ENCODE measurements at regions not wholly inside any gene's neighbourhood (a gene's known extent, or its start where the extent isn't known, plus 50 kb on each side); places are given as distances from the start of the nearest gene placed in this dataset.

DNA sequence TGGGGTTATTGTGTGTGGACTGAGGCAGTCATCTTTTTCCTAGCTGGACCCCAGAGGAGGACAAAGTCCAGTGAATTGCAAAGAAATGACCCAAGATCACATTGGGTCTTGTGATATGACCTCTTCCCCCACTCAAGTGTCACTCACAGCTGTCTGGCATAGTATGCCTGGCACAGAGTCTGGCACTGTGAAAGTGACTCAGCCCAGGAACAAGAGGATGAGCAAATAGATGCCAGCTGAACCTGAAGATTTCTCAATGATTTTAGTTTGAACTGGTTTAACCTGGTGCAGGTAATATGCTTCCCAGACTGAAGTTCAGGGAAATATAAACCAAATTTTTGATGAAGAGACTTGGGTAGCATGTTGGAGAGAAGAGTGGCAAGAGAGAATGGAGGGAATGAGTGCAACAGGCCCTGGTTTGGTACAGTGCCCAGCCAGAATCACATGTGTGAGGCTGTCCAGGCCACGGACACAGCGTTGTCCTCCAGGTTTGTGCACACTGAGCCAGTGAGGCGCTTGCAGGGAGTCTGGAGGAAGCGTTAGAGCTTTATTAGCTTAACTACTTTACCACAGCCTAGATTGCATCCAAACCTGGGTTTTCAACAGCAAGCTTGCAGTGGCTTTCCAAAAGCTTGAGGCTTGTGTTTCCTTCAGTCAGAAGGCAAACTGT, 332.9 kb downstream of the NUAK1 start:
- no peak for TF ChIP-seq POLR2A (IDR thresholded peaks at IDR 0.05)
- TF ChIP-seq, protein P1, sequence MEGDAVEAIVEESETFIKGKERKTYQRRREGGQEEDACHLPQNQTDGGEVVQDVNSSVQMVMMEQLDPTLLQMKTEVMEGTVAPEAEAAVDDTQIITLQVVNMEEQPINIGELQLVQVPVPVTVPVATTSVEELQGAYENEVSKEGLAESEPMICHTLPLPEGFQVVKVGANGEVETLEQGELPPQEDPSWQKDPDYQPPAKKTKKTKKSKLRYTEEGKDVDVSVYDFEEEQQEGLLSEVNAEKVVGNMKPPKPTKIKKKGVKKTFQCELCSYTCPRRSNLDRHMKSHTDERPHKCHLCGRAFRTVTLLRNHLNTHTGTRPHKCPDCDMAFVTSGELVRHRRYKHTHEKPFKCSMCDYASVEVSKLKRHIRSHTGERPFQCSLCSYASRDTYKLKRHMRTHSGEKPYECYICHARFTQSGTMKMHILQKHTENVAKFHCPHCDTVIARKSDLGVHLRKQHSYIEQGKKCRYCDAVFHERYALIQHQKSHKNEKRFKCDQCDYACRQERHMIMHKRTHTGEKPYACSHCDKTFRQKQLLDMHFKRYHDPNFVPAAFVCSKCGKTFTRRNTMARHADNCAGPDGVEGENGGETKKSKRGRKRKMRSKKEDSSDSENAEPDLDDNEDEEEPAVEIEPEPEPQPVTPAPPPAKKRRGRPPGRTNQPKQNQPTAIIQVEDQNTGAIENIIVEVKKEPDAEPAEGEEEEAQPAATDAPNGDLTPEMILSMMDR (IDR thresholded peaks at IDR 0.05): no peak
- no peak for DNase-seq
- intact Hi-C loops (cut with DNase I; ENCODE audit: low total_unique reads): no loop called here
- Histone ChIP-seq H3K27ac (no peak overlapping the region), H3K4me3 (no peak overlapping the region), H3K9me3 (no peaks in the 10 kb centered on the region), H3K4me1 (no peaks in the 10 kb centered on the region), H3K36me3 (no peaks in the 10 kb centered on the region), H3K27me3 (no peaks in the 10 kb centered on the region)

DNA sequence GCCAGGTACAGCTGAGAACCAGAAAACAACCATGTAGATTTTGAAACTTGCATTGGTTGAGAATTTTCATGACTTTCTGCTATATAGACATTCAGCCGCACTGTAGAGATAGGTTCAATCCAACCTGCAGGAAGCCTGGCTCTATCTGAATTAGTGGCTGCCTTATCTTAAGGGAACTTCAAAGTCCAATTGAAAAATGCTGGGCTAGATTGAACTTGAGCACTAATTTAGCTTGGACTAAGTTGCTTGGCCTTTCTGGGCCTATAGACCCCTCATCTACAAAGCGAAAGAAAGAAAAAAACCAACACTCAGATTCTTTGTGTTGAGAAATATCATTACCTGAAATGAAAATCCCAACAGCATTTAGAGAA, 332.4 kb downstream of the NUAK1 start:
- TF ChIP-seq, protein P1 (IDR thresholded peaks at IDR 0.05): no peak
- TF ChIP-seq POLR2A (IDR thresholded peaks at IDR 0.05): no peak
- no peak for DNase-seq
- Histone ChIP-seq H3K27ac (no peak overlapping the region), H3K9me3 (no peaks in the 10 kb centered on the region), H3K4me1 (no peaks in the 10 kb centered on the region), H3K27me3 (no peaks in the 10 kb centered on the region), H3K4me3 (no peak overlapping the region), H3K36me3 (no peaks in the 10 kb centered on the region)
- intact Hi-C loops (cut with DNase I; ENCODE audit: low total_unique reads): no loop called here

DNA sequence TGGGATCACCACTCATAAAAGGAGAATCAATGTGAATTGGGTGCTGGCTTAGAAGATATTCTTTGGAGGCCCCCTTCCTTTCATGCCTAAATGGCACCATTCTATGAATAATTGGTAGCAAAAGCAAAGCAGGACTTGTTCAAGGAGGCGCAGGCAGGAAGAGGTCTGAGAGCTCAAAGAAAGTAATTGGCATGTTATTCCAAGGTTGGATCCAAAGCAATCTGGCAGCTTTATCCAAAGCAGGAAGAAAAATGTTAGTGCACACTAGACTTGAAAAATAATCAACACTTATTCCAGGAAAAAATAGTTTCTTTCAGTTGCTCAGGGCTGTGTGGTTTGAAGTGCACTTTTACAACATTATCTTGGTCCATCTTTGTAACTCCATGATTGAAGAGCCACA, 326.4 kb downstream of the NUAK1 start:
- H3K4me3 ChIP-seq: no peak overlapping the region
- no peaks in the 10 kb centered on the region for H3K27me3 ChIP-seq
- no peaks in the 10 kb centered on the region for H3K9me3 ChIP-seq
- DNase-seq: no peak
- no peaks in the 10 kb centered on the region for H3K4me1 ChIP-seq
- no peak overlapping the region for H3K27ac ChIP-seq
- intact Hi-C loops (cut with DNase I; ENCODE audit: low total_unique reads): no loop called here
- TF ChIP-seq, protein P1 (IDR thresholded peaks at IDR 0.05): no peak
- no peak for TF ChIP-seq POLR2A (IDR thresholded peaks at IDR 0.05)
- no peaks in the 10 kb centered on the region for H3K36me3 ChIP-seq

DNA sequence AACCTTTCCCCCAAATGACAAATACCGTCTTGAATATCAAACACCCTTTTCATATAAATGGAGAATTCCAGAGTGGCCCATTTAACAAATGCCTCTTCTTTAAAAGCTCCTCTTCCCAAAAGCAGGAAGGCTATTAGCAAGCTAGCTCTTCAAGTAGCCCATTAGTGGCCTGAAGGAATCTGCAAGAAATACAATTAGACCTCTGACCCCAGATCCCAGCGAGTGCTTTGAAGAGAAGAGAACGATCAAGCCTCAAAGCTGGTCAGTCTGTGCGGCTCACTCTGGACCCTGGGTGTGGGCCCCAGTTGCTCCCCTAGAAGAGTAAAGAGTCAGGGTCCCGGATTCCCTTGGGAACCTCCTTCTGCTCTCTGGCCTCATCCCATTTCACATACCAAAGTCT, 325.6 kb downstream of the NUAK1 start:
- intact Hi-C loops (cut with DNase I; ENCODE audit: low total_unique reads): no loop called here
- no peak for TF ChIP-seq POLR2A (IDR thresholded peaks at IDR 0.05)
- TF ChIP-seq, protein P1 (IDR thresholded peaks at IDR 0.05): no peak
- H3K4me3 ChIP-seq: no peak overlapping the region
- no peaks in the 10 kb centered on the region for H3K4me1 ChIP-seq
- no peak for DNase-seq
- no peaks in the 10 kb centered on the region for H3K27me3 ChIP-seq
- H3K36me3 ChIP-seq: no peaks in the 10 kb centered on the region
- H3K9me3 ChIP-seq: no peaks in the 10 kb centered on the region
- H3K27ac ChIP-seq: no peak overlapping the region

DNA sequence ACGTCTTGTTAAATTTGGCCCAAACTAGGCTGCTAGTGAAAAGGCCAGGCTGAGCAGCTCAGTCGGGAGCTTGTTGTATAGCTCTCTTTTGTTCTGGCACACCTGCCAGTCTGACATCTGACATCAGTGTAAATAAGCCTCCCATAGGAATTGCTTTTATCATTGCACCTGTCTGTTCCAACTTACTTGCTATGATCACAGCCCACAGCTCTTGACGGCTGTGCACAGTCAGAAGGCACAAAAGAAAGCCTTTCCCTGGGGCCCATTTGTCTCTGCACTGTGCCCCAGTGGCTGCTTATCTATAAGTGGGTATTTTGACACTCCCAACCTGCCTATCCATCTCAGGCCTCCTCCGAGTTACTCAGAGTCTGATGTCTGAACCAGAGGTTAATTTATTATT, 324.5 kb downstream of the NUAK1 start:
- no peaks in the 10 kb centered on the region for H3K36me3 ChIP-seq
- H3K4me1 ChIP-seq: no peaks in the 10 kb centered on the region
- H3K9me3 ChIP-seq: no peaks in the 10 kb centered on the region
- DNase-seq: no peak
- H3K4me3 ChIP-seq: no peak overlapping the region
- H3K27ac ChIP-seq: no peak overlapping the region
- intact Hi-C loops (cut with DNase I; ENCODE audit: low total_unique reads): no loop called here
- H3K27me3 ChIP-seq: no peaks in the 10 kb centered on the region
- TF ChIP-seq POLR2A (IDR thresholded peaks at IDR 0.05): no peak
- TF ChIP-seq, protein P1 (IDR thresholded peaks at IDR 0.05): no peak

Data from uterus (tissue), 3 donors.